Right atrium auricular region (tissue), 2 donors: ENCODE measurements at regions not wholly inside any gene's neighbourhood (a gene's known extent, or its start where the extent isn't known, plus 50 kb on each side); places are given as distances from the start of the nearest gene placed in this dataset.
"Not testable (repeated sequence)": the region's sequence is repeated elsewhere in the genome, so short reads cannot be mapped to it uniquely, and the experiment has no call there.

ENCODE experiments used
- DNase-seq: peaks from one replicate; pipeline ENCODE4 v3.0.0-alpha.2; 2019; ENCODE audit warnings: low spot score
- H3K27ac ChIP-seq, 2 donors: fragments of 200-600 bp; sonication (generic); 1 replicate in 1 of 2; 2 replicates in 1 of 2; pipeline ENCODE4 v1.5.1; 2016 to 2019
- H3K27me3 ChIP-seq, 2 donors: fragments of 200-600 bp; sonication (generic); one replicate each; pipeline versions ENCODE4 v1.5.1 to v1.6.0; 2017 to 2019
- H3K36me3 ChIP-seq: fragments of 200-600 bp; sonication (generic); one replicate; pipeline ENCODE4 v1.5.1; 2016
- H3K4me1 ChIP-seq, 2 donors: fragments of 200-600 bp; sonication (generic); one replicate each; pipeline versions ENCODE4 v1.5.1 to v1.6.0; 2017 to 2019
- H3K4me3 ChIP-seq, 2 donors: fragments of 200-600 bp; sonication (generic); 1 replicate in 1 of 2; 2 replicates in 1 of 2; pipeline ENCODE4 v1.5.1; 2017 to 2019; ENCODE audit warnings: mild to moderate bottlenecking in 1 of 2, moderate library complexity in 1 of 2
- H3K9me3 ChIP-seq, 2 donors: fragments of 200-600 bp; sonication (generic); one replicate each; pipeline ENCODE4 v1.5.1; 2019
- TF ChIP-seq, protein P1 (sequence below), 2 donors: fragments of 200-600 bp; sonication (generic); IDR thresholded peaks; one replicate each; pipeline ENCODE4 v1.5.1; 2019; ENCODE audit warnings: antibody characterized with exemption in 2 of 2

GRCh38 chr3:154932633-154933032 lies 147.5 kb upstream of the MME start:
- Histone ChIP-seq H3K27me3 (no peaks in the 10 kb centered on the region), H3K4me1 (no peaks in the 10 kb centered on the region), H3K27ac (no peak overlapping the region), H3K36me3 (no peaks in the 10 kb centered on the region), H3K4me3 (no peak overlapping the region), H3K9me3 (no peaks in the 10 kb centered on the region)
- TF ChIP-seq, protein P1, sequence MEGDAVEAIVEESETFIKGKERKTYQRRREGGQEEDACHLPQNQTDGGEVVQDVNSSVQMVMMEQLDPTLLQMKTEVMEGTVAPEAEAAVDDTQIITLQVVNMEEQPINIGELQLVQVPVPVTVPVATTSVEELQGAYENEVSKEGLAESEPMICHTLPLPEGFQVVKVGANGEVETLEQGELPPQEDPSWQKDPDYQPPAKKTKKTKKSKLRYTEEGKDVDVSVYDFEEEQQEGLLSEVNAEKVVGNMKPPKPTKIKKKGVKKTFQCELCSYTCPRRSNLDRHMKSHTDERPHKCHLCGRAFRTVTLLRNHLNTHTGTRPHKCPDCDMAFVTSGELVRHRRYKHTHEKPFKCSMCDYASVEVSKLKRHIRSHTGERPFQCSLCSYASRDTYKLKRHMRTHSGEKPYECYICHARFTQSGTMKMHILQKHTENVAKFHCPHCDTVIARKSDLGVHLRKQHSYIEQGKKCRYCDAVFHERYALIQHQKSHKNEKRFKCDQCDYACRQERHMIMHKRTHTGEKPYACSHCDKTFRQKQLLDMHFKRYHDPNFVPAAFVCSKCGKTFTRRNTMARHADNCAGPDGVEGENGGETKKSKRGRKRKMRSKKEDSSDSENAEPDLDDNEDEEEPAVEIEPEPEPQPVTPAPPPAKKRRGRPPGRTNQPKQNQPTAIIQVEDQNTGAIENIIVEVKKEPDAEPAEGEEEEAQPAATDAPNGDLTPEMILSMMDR (IDR thresholded peaks at IDR 0.05) = no peak
- no peak for DNase-seq

- Histone ChIP-seq H3K4me3 (no peak overlapping the region), H3K27me3 (no peaks in the 10 kb centered on the region), H3K9me3 (no peaks in the 10 kb centered on the region), H3K27ac (no peak overlapping the region), H3K4me1 (no peaks in the 10 kb centered on the region), H3K36me3 (no peaks in the 10 kb centered on the region)
- DNase-seq = no peak
- TF ChIP-seq, protein P1 (IDR thresholded peaks at IDR 0.05) = no peak
Observed at GRCh38 chr3:154931484-154931883, 148.6 kb upstream of the MME start.

DNA sequence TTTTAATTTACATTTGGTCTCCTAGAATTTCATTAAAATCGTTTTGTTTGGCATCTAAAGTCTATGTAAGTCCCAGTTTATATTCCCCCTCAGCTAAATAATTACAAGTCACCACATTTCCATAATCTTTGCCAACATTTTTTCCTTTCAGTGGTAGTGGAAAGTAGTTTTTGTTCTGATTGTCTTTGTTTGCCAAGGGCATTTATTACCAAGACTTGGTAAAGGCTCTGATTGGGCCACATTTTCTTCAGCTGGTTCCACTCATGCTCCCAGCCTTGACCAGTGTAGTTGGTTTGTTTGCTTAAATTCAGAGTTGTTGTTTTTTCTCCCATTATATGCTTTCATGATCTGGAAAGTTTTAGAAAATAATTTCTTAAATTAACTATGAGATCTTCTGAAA lies 153.4 kb upstream of the MME start:
- Histone ChIP-seq H3K4me3 (no peak overlapping the region), H3K27me3 (no peaks in the 10 kb centered on the region), H3K36me3 (no peaks in the 10 kb centered on the region), H3K9me3 (no peaks in the 10 kb centered on the region), H3K27ac (no peak overlapping the region), H3K4me1 (no peaks in the 10 kb centered on the region)
- no peak for DNase-seq
- TF ChIP-seq, protein P1 (IDR thresholded peaks at IDR 0.05) = no peak

DNA sequence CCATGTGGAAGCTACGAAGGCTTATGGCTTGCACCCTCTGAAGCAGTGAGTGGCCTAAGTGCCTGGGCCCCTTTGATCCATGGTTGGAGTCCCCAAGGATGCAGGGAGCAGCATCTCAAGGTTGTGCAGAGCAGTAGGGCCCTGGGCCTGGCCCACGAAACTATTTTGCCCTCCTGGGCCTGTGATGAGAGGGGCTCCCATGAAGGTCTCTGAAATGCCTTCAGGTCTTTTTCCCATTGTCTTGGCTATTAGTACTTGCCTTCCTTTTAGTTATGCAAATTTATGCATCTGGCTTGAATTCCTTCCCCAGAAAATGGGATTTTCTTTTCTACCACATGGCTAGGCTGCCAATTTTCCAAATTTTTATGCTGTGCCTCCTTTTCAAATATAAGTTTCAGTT lies 158.8 kb upstream of the MME start:
- H3K36me3 ChIP-seq = no peaks in the 10 kb centered on the region
- TF ChIP-seq, protein P1 (IDR thresholded peaks at IDR 0.05) = no peak
- H3K27ac ChIP-seq = no peak overlapping the region
- no peaks in the 10 kb centered on the region for H3K27me3 ChIP-seq
- H3K4me3 ChIP-seq = no peak overlapping the region
- no peaks in the 10 kb centered on the region for H3K4me1 ChIP-seq
- no peak for DNase-seq
- no peaks in the 10 kb centered on the region for H3K9me3 ChIP-seq

GRCh38 chr3:154919226-154919625 lies 160.9 kb upstream of the MME start:
- Histone ChIP-seq H3K4me1 (no peaks in the 10 kb centered on the region), H3K9me3 (peaks cover 0 to 13% of the 10 kb centered on the region in 2 donors), H3K27ac (no peak overlapping the region), H3K27me3 (no peaks in the 10 kb centered on the region), H3K36me3 (no peaks in the 10 kb centered on the region), H3K4me3 (no peak overlapping the region)
- no peak for DNase-seq
- TF ChIP-seq, protein P1 (IDR thresholded peaks at IDR 0.05) = no peak

DNA sequence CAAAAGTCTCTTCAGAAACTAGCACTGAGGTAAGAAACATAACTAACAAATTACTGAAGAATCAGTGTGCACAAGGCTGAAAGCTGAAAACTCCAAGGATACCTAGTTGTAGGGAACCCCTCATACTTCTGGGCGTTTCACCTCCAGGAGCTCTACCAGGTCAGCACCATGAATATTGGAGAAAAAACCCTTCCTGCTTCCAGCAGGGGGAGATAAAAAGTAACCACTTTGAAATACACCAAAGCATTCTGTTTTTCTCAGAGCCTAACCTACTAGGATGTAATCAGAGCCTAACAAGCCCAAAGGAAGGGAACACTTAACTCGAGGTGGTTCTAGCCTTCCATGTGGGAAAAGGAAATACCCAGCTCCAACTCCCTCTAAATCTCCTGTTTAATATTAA lies 175.8 kb upstream of the MME start:
- DNase-seq = no peak
- no peak overlapping the region for H3K27ac ChIP-seq
- no peaks in the 10 kb centered on the region for H3K36me3 ChIP-seq
- no peaks in the 10 kb centered on the region for H3K4me1 ChIP-seq
- no peaks in the 10 kb centered on the region for H3K9me3 ChIP-seq
- no peaks in the 10 kb centered on the region for H3K27me3 ChIP-seq
- TF ChIP-seq, protein P1 (IDR thresholded peaks at IDR 0.05) = no peak
- H3K4me3 ChIP-seq = no peak overlapping the region

- H3K36me3 ChIP-seq, H3K4me1 ChIP-seq, DNase-seq, H3K27me3 ChIP-seq, H3K9me3 ChIP-seq, H3K4me3 ChIP-seq, H3K27ac ChIP-seq: not testable (repeated sequence)
Observed at GRCh38 chr3:154902495-154902894, 177.6 kb upstream of the MME start.
